Endodermal cell (in vitro differentiated cells): ENCODE measurements at regions not wholly inside any gene's neighbourhood (a gene's known extent, or its start where the extent isn't known, plus 50 kb on each side); places are given as distances from the start of the nearest gene placed in this dataset.

Source experiments
- DNase-seq: peaks from one replicate; pipeline ENCODE4 v3.0.0-alpha.2; 2017
- H3K27ac ChIP-seq: 2 replicates; pipeline ENCODE4 v1.5.1; 2013; ENCODE audit warnings: mild to moderate bottlenecking, low read depth, low read length, moderate library complexity
- H3K27me3 ChIP-seq: 2 replicates; pipeline ENCODE4 v1.6.1; 2013; ENCODE audit warnings: mild to moderate bottlenecking, low read length, moderate library complexity; ENCODE audit not compliant: insufficient read depth, control insufficient read depth, poor library complexity, severe bottlenecking
- H3K36me3 ChIP-seq: 2 replicates; pipeline ENCODE4 v1.7.0; 2013; ENCODE audit warnings: mild to moderate bottlenecking, low read length, moderate library complexity; ENCODE audit not compliant: control insufficient read depth, insufficient read depth
- H3K4me1 ChIP-seq: one replicate; pipeline ENCODE4 v1.7.0; 2013; ENCODE audit warnings: low read length; ENCODE audit not compliant: control insufficient read depth, insufficient read depth
- H3K4me3 ChIP-seq: 2 replicates; pipeline ENCODE4 v1.5.1; 2013; ENCODE audit warnings: mild to moderate bottlenecking, low read length, moderate library complexity
- H3K9ac ChIP-seq: 2 replicates; pipeline ENCODE4 v1.6.1; 2013; ENCODE audit warnings: mild to moderate bottlenecking, low read length, moderate library complexity; ENCODE audit not compliant: poor library complexity, severe bottlenecking; ENCODE audit errors: extremely low read depth
- H3K9me3 ChIP-seq: 2 replicates; pipeline ENCODE4 v1.6.1; 2013; ENCODE audit warnings: mild to moderate bottlenecking, low read length, moderate library complexity; ENCODE audit not compliant: control insufficient read depth
- H3K27ac Mint-ChIP-seq: 2 replicates; pipeline ENCODE4 v1.8.0; 2020; ENCODE audit warnings: mixed read lengths
- H3K27me3 Mint-ChIP-seq: 2 replicates; pipeline ENCODE4 v1.8.0; 2021; ENCODE audit warnings: mild to moderate bottlenecking, mixed read lengths; ENCODE audit not compliant: insufficient read depth
- H3K36me3 Mint-ChIP-seq: 2 replicates; pipeline ENCODE4 v1.8.0; 2020; ENCODE audit warnings: low read depth, mixed read lengths
- H3K4me1 Mint-ChIP-seq: 2 replicates; pipeline ENCODE4 v1.8.0; 2020; ENCODE audit warnings: mixed read lengths
- H3K4me3 Mint-ChIP-seq: 2 replicates; pipeline ENCODE4 v1.8.0; 2020; ENCODE audit warnings: mild to moderate bottlenecking, moderate library complexity, mixed read lengths
- H3K9me3 Mint-ChIP-seq: 2 replicates; pipeline ENCODE4 v1.8.0; 2020; ENCODE audit warnings: mild to moderate bottlenecking, mixed read lengths
- CTCF ChIP-seq: fragments of 200-600 bp; sonication (generic); conservative IDR thresholded peaks from 2 replicates; pipeline ENCODE4 v1.5.0; 2021; ENCODE audit warnings: antibody characterized with exemption, mild to moderate bottlenecking
- WGBS, 2 experiments: methylation state at CpG; one replicate each; pipeline versions ENCODE4 v1.1.5 to v1.1.7; 2013; ENCODE audit warnings: missing lambda C conversion rate in 2 of 2, mixed read lengths in 1 of 2; ENCODE audit not compliant: insufficient coverage in 1 of 2, insufficient read length in 1 of 2; 5-methylcytosine and 5-hydroxymethylcytosine counted together

GRCh38 chr13:38535261-38535660, 151.6 kb upstream of the FREM2 start:
- no peak overlapping the region for H3K27ac Mint-ChIP-seq
- Histone ChIP-seq H3K4me3 (peak overlapping the region; percentile 63), H3K36me3 (no peaks in the 10 kb centered on the region), H3K9me3 (no peaks in the 10 kb centered on the region), H3K27ac (no peak overlapping the region), H3K9ac (no peak overlapping the region), H3K4me1 (peaks cover 6% of the 10 kb centered on the region), H3K27me3 (no peaks in the 10 kb centered on the region)
- no peaks in the 10 kb centered on the region for H3K36me3 Mint-ChIP-seq
- peaks cover 5% of the 10 kb centered on the region for H3K4me1 Mint-ChIP-seq
- H3K9me3 Mint-ChIP-seq, result no peaks in the 10 kb centered on the region
- no peak for TF ChIP-seq CTCF
- no peak for DNase-seq
- 80 to 88% methylated on average over 1 to 5 of the region's 7 CpGs for WGBS, 2 experiments
- H3K4me3 Mint-ChIP-seq, result no peak overlapping the region
- H3K27me3 Mint-ChIP-seq, result no peaks in the 10 kb centered on the region

DNA sequence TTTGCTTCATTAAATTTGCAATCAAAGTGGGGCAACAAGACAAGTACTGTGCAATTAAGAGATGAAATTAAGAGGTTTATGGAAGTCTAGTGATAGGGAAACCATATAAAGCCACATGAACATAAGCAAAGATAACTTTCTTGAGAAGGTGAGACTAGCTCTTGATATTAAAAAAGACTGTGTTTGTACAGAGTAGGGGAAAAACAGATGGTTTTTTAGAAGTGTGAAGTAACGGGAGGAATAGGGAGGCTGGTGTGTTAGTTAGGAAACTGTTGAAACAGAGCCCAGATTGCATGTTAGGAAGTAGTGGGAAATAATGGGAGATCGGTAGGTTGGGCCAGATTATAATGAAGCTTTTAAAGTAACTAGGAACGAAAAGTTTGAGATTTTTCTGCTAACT, 149.8 kb upstream of the FREM2 start:
- Histone ChIP-seq H3K4me3 (no peak overlapping the region), H3K9ac (no peak overlapping the region), H3K27me3 (no peaks in the 10 kb centered on the region), H3K36me3 (no peaks in the 10 kb centered on the region), H3K9me3 (no peaks in the 10 kb centered on the region), H3K4me1 (peaks cover 6% of the 10 kb centered on the region), H3K27ac (no peak overlapping the region)
- DNase-seq, result no peak
- Mint-ChIP-seq H3K9me3 (no peaks in the 10 kb centered on the region), H3K36me3 (no peaks in the 10 kb centered on the region), H3K4me1 (peaks cover 5% of the 10 kb centered on the region), H3K4me3 (no peak overlapping the region), H3K27me3 (no peaks in the 10 kb centered on the region), H3K27ac (no peak overlapping the region)
- TF ChIP-seq CTCF, result no peak
- 91 to 97% methylated on average over 3 of the region's 3 CpGs for WGBS, 2 experiments

DNA sequence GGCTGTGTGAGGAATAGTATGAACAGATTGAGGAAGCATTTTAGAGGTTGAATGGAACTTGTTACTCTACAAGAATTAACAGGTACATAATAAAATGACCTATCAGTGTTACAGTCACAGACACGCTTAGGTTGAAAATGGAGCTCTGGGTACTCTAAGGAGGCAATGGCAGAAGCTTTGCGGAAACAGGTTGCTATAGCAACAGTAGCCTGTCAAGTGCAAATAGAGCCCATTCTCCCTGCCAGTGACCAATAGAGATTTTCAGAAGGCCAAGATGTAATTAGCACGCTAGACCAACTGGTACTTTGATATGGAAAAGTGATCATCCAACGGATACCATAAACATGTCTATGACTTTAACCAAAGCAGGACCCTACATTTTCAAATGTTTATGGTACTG, 148.5 kb upstream of the FREM2 start:
- Histone ChIP-seq H3K27ac (no peak overlapping the region), H3K9ac (no peak overlapping the region), H3K27me3 (no peaks in the 10 kb centered on the region), H3K36me3 (no peaks in the 10 kb centered on the region), H3K4me3 (no peak overlapping the region), H3K9me3 (no peaks in the 10 kb centered on the region), H3K4me1 (peaks cover 6% of the 10 kb centered on the region)
- Mint-ChIP-seq H3K4me1 (peaks cover 5% of the 10 kb centered on the region), H3K27me3 (no peaks in the 10 kb centered on the region), H3K9me3 (no peaks in the 10 kb centered on the region), H3K27ac (no peak overlapping the region), H3K36me3 (no peaks in the 10 kb centered on the region), H3K4me3 (no peak overlapping the region)
- DNase-seq, result no peak
- TF ChIP-seq CTCF, result no peak
- WGBS, 2 experiments, result 41 to 46% methylated on average over 4 of the region's 4 CpGs
